Glomerular endothelial cell (primary cell): ENCODE measurements at regions not wholly inside any gene's neighbourhood (a gene's known extent, or its start where the extent isn't known, plus 50 kb on each side); places are given as distances from the start of the nearest gene placed in this dataset.

Experiments
- DNase-seq: peaks from one replicate; pipeline ENCODE4 v3.0.0-alpha.2; 2011; ENCODE audit warnings: low read depth, low spot score; ENCODE audit errors: extremely low read depth

DNA sequence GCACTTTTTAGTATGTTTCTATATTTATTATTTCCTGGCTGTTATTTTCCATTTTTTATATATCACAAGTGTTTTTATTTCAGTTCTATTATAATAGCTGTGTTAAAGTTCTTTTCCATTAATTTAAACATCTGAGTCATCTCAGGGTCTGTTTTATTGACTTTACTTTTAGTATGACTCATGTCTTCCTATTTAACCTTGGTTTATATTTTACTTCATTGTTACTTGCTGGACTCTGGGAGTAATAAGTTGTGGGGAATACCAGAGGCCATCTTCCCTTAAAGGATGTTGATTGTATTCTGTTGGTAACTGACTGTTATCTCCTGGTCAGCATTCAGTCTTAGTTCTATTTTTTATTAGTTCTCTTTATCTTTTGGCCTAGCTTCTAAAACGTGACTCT, 1508.2 kb downstream of the CDH11 start:
- no peak for DNase-seq

DNA sequence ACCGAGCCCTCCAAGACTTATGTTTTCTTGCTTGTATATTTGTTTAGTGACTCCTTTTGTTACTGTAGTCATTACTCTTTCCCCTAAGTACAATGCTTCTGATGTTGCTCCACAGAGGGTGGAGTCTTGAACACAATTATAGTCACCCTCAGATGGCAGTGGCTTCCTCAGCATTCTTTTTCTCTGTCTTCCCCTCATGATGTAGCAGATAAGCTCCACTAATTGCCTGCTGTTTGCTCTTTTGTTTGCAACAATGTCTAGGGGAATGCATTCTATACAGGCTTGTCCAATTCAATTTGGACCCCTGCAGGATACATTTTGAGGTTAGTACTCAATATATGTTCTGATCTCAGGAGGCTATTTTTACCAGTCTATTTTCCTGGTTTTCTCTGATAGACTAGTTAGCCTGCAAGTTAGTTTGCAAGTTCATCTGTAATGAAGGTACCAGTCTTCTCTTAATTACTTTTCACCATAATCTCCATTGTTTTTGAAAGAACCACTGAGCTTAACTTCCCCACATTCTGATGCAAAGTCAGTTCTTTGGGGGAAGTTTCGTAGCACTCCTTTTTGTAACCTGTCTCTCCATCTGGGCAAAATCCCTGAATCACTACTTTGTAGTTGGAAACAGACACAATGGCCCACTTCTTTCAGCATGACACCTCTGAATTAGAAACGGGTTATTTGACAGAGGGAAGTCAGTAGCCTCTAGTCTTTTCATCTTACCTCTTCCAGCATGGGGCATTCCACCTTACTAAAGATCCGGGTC, 1509.2 kb downstream of the CDH11 start:
- no peak for DNase-seq

DNA sequence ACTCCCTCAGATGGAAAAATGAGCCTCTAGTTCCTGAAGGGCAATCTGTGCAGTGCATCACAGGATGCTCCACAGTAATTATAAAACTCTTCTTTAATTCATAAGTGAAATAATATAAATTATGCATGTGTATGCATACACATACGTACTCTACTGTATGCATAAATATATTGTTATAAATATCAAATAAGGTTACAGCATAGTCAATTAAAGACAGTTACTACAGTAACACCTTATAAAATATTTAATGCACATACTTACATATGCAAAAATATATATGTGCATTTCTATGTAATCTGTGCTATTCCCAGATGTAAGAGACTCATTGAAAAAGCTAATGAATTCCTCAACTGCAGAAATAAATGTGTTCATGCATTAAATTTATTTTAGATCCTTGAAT, 1515.1 kb downstream of the CDH11 start:
- no peak for DNase-seq

DNA sequence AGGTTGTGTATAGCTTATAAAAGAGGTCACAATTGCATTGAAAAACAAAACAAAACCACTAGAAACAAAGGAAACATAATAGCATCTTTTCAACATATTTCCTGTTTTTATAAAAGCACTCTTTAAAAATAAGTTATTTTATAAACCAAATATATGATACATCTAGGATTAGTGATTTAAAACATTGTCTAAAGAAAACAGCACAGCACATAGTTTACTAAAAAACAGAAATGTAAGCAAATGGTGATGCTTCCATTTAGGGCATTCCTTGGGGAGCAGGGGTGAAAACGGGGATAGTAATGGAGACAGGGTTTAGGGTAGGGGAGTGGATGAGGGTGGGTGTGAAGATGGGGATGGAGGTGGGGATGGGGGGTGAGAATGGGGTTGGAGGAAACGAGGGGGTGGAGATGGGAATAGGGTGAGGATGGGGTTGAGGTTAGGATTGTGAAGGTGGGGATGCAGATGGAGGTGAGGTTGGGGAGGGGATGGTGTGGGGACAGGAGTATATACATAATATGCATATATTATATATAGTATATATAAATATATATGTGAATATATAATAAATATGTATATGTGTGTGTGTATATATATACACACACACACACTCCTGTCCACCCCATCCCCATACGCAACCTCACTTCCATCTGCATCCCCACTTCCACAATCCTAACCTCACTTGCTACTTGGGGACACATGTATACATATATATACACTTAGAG, 1519.5 kb downstream of the CDH11 start:
- DNase-seq: no peak

DNA sequence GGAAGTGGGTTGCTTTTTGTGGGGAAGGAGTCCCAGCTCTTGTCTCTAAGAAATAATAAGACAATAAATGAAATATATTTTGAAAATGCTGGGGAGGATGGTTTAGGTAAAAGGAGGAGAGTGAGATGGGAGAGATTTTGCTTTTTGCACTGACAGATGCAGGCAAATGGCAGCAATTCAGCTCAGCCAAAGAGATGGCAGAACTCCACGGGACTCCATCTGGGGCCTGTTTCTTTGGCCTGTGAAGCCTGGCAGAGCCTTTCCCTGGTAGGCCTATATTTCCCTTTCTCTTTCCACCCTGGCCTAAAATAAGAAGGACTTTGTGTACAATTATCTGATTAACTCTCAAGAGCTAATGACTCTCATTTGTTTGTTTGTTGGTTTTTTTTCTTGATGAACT, 1525.1 kb downstream of the CDH11 start:
- DNase-seq: no peak

DNA sequence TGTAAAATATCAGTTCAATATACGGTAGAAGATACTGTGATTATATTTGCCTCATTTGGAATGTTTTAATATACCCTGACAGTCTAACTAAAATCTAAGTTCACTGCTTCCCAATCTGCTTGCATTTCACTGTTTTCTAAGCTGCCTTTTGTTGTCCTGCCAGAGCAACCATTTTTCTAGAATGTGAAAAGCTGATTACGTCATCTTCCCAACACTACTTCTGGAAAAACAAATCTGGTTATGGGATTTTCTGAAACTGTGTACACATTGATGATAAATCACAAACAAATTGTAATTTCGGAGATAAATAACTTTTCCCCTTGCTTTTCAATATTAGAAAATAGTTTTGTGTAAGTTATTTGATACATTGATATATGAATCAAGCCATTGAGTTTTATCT, 1529.0 kb downstream of the CDH11 start:
- DNase-seq: no peak

DNA sequence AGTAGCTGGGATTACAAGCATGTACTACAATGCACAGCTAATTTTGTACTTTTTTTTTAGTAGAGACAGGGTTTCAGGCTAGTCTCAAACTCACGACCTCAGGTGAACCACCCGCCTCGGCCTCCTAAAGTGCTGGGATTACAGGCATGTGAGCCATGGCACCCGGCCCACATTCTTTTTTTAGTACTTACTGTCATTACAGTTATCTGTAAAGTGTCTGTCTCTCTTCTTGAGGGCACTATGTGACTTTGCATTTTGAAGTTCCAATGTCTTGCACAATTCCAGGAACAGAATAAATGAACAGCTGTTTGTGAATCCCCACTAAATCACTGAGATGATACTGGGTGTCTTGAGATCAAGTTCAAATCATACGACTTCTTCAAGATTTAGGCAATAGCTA, 1540.3 kb downstream of the CDH11 start:
- DNase-seq: no peak

DNA sequence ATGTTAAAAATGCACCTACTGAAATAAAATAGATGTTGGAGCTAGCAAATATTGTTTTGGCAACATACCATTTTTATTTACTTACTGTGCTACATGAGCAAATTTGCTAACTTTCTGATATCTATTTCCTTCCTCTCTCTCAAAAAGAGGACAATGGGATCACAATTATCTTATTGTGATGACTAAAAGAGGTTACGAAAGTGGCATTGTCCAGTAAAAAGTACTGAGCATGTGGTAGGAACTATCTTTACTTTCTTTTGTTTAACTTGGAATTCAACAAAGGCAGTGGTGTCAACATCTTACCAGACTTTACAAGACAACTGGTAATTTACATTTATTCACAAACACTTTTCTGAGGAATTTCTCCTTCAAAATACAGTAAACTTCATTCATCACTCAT, 1542.6 kb upstream of the CDH8 start:
- DNase-seq: no peak

DNA sequence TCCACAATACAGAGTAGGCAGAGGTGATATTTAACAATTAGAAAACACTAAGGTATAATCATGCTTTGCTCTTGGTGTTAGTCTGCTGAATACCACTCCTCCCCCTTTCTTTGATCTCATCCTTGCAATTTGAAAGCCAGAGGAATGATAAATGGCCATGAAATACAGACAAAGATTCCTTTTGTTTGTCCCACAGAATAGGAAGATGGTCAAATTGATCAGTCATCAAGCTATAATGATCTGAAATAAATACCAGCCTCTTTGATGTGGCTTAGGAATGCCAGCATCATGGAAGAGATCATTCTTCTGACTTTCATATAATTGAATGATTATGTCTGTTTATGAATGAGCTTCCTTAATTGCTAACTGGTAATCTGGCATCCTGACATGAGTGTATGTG, 1541.7 kb upstream of the CDH8 start:
- DNase-seq: no peak

DNA sequence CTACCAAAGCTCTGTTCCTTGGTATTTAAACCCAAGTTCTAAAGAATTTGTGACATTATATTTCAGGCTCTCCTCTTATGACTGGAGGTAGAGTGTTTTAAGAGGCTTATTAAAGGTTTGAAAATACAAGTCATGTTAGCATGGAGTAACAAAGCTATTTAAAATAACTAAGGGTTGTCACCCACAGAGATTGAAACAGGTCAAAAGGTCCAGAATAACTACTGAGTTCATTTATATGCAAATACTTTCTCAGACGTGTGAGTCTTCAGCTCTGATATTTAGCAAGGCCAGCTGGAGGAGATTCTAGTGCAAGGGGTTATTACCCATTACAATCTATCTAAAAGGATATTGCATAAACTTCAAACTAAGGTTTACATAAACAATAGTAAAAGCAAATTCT, 1538.8 kb upstream of the CDH8 start:
- no peak for DNase-seq

DNA sequence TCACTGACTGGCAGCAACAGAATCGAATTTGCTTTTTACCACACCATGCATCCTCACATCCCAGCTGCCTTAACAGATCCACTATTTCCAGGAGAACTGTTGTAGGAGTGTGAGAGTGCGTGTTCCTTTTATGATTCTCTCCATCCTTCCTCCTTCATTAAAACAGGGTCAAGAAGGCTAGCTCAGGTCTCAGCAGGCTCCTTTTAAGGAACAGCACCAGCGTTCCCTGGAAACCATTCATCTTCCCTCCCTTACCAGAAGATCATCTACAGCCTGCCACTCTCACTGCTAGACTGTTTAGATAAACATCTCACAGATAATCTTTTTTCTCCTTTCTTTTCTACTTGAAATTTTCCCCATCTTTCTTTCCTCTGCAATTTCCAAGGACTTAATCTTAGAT, 1531.9 kb upstream of the CDH8 start:
- no peak for DNase-seq

DNA sequence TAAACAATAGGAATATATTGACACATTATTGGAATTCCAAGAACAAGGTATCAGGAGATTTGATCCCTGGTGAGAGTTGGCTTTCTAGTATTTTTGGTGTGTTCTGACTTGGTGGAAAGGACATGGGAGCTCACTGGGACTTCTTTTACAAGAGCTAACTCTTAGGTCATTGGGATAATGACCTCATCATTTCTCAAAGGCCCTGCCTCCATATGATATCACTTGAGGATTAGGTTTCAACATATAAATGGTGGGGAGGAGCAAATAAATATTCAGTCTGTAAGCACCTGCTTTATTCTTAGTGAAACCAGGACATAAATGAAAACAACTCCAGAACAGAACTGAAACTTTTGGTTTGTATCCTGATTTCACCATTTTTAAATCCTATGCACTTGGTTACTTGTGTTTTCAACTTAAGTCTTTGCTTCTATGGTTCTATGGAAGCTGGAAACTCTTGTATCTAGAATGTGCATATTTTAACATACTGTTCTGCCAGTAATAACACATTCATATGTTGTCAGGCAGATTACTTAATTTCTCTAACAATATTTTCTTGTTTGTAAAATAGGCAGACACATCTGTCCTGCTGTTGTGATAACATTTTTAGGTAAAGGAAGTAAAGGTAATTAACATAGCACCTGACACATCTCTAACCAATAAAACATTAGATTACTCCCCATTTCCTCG, 1527.7 kb upstream of the CDH8 start:
- no peak for DNase-seq

DNA sequence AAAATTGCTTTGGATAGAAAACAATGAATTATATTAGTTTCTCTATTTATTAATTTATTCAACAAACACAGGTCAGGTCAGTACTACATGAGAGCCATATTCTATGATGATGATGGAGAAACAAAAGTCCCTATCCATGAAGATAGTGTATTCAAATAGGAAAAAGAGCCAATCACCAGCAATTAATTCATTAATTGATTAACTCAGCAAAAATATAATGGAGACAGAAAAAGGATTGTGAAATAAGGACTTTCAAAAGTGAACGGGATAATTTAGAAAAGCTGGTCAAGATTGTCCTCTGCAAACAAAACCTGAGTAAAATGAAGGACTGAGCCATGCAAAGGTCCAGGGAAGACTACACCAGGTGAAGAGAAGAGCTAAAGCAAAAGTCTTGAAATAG, 1517.7 kb upstream of the CDH8 start:
- no peak for DNase-seq

DNA sequence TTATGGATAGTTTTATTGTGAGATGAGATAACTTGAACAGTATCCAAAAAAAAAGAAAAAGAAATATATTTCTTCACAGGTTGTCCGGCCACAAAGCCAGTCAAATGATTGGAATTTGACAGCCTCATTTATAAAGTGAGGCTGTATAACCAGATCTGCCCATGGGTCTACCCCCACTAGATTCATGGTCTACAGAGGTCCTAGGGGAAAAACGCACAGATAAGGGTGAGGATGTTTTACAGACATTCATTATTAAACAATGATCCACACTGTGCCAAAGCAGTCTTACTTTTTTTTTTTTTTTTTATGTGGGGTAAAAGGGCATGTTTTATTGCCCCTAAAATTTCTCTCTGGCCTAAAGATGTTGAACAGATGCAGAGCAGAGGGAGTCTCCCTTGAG, 1503.0 kb upstream of the CDH8 start:
- DNase-seq: no peak

DNA sequence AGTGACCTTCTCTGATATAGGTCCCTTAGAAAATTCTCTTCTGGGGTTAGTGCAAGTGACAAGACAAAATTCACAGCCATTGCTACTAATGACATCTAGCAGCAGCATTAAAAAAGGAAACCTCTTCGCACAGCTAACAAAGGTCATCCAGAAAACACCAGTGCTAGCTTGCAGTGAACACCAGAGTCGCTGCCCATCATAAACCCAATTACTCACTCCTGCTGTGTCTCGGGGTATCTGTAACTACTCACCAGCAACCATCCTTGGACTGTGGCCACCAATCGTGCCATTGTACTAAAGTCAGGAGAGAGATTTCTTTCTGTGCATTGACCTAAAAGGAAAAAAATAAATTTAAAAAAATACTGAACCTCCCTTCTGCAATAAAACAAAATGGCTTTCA, 1494.7 kb upstream of the CDH8 start:
- no peak for DNase-seq

DNA sequence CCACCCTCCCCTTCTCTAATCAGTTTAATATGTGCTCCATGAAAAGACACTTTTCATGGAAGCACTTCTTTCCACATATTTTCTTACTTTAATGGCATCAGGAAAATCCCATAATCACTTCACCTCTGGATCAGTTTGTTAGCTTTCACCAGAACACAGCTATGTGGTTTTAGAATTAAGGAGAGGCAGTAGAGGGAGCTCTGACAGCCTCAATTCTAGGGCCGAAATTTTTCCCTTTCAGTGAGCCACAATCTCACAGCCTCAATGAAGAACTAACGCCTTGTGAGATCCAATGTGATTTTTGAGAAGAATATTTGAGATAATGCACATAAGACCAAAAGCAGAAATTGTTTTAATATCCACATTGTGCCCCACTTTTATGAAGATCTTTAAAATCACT, 1494.0 kb upstream of the CDH8 start:
- DNase-seq: no peak

DNA sequence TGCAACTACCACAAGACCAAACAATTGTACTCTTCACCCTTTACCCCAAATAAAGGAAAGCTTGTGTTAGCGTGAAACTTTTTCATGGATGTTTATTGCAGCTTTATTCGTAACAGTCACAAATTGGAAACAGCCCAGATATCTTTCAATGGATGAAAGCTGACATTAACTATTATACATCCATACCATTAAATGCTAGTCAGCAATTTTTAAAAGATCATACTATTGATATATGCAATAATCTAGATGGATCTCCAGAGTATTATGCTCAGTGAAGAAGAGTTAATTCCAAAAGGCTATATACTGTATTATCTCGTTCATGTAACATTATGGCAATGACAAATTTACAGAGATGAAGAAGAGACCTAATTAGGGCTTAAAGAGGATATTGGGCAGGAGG, 1491.2 kb upstream of the CDH8 start:
- no peak for DNase-seq

DNA sequence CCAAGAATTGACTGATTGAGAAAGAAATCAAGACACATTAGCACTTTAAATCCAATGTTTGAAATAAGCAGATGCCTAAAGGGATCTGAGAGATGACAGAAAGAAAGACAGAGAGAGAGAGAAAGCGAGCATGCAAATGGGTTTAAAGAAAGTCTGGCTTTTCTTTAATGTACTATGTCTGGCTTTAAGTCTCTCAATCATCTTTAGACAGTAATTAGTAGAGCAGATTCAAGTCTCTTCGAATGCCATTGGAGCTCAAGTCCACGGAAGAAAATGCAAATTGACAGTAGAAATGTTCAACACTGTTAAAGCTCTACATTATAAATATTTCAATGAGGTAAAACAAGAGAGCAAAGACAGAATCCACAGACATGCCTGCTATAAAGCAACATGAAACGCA, 1480.2 kb upstream of the CDH8 start:
- no peak for DNase-seq

DNA sequence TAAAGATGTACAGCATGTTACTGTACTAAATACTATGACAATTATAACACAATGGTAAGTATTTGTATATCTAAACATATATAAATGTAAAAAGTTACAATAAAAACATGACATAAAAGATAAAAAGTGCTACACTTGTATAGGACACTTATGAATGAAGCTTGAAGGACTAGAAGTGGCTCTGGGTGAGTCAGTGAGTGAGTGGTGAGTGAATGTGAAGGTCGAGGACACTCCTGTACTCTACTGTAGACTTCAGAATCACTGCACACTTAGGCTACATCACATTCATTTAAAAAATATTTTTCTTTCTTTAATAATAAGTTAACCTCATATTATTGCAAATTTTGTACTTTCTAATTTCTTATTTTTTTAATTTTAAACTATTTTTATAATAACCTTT, 1476.7 kb upstream of the CDH8 start:
- no peak for DNase-seq

DNA sequence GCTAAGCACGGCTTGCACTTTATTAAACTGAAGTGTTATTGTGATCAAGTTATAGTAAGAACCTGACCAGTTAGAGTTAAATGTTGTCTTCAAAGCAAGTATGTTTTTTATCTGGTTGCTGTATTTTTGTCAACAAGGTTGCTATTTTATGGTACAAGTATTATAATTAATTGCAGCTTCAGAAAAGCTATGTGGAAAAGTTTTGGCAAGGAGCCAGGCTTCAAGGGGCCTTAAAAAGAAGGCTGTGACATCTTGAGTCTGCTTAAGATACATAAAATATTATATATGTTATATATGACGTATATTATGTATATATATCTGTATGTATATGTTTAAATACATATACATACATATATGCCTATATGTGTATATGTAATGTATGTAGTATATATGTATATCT, 1461.2 kb upstream of the CDH8 start:
- DNase-seq: no peak

DNA sequence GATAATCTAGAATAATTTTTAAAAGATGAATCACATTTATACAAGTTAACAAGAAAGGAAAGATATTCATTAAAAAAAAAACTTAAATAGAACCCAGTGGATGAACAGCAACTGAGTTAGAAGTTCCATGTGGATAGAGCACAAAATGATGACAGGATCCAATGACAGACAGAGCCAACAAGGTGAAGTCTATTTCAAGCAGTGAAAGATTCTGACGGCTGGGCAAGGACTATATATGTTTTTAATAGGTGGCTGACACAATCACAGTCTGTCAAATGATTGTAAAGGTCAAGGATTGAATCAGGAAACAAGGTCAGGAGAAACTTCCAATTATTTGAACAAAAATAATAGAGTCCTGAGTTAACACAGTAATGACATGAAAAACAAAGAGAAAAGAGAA, 1460.0 kb upstream of the CDH8 start:
- DNase-seq: no peak

DNA sequence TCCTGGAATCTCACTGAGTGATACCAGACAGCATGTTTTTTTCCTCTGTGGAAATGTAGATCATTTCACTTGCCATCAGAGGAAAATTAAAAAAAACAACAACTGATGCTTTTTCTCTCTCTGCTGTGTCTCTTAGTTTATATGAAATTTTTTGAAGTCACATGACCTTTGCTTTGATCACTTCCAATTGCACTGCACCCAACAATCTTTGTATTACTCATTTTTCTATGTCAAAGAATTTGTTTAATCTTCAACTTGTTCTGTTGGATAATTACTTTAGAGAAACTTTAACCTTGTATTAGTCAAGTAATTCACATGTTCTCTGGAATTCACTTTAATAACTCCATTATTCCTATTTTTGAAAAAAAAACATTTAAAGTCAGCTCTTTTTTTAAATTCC, 1452.7 kb upstream of the CDH8 start:
- DNase-seq: no peak
